ENCODE measurements at regions not wholly inside any gene's neighbourhood (a gene's known extent, or its start where the extent isn't known, plus 50 kb on each side); places are given as distances from the start of the nearest gene placed in this dataset.
"Not testable (repeated sequence)": the region's sequence is repeated elsewhere in the genome, so short reads cannot be mapped to it uniquely, and the experiment has no call there.

- Mint-ChIP-seq H3K4me1 (ENCODE audit: low read depth) (no peaks in the 10 kb centered on the region), H3K9me3 (peaks cover 2% of the 10 kb centered on the region), H3K4me3 (no peak overlapping the region), H3K27me3 (ENCODE audit: low read depth) (no peaks in the 10 kb centered on the region), H3K27ac (no peak overlapping the region), H3K36me3 (ENCODE audit: low read depth) (no peaks in the 10 kb centered on the region)
- DNase-seq: no peak
- intact Hi-C loops (cut with micrococcal nuclease): no loop called here
- CTCF ChIA-PET: interaction anchor here (0.6 to 0.9 kb wide), 2 partner anchors 25 to 523 kb away, joined by 3 to 4 read pairs; no protein-coding TSS in a partner anchor
These were observed 417.0 kb upstream of the ADAMTSL1 start for GRCh38 chr9:18056993-18057369.

- Mint-ChIP-seq H3K27me3 (ENCODE audit: low read depth) (no peaks in the 10 kb centered on the region), H3K9me3 (no peaks in the 10 kb centered on the region), H3K27ac (no peak overlapping the region), H3K4me1 (ENCODE audit: low read depth) (no peaks in the 10 kb centered on the region), H3K36me3 (ENCODE audit: low read depth) (no peaks in the 10 kb centered on the region), H3K4me3 (no peak overlapping the region)
- DNase-seq: no peak
- CTCF ChIA-PET: no interaction called here
- intact Hi-C loops (cut with micrococcal nuclease): no loop called here
These were observed 415.1 kb upstream of the ADAMTSL1 start for GRCh38 chr9:18058564-18059442.

GRCh38 chr9:18059447-18059846 is 414.5 kb upstream of the ADAMTSL1 start:
- DNase-seq: no peak
- no peaks in the 10 kb centered on the region for H3K4me1 Mint-ChIP-seq (ENCODE audit: low read depth)
- CTCF ChIA-PET: interaction anchor here (0.6 kb wide), 1 partner anchor 895 kb away, joined by 4 read pairs; no protein-coding TSS in a partner anchor
- H3K27ac Mint-ChIP-seq: no peak overlapping the region
- H3K27me3 Mint-ChIP-seq (ENCODE audit: low read depth): no peaks in the 10 kb centered on the region
- intact Hi-C loops (cut with micrococcal nuclease): no loop called here
- H3K9me3 Mint-ChIP-seq: no peaks in the 10 kb centered on the region
- no peaks in the 10 kb centered on the region for H3K36me3 Mint-ChIP-seq (ENCODE audit: low read depth)
- H3K4me3 Mint-ChIP-seq: no peak overlapping the region

- H3K4me1 Mint-ChIP-seq (ENCODE audit: low read depth): no peaks in the 10 kb centered on the region
- DNase-seq: no peak
- H3K36me3 Mint-ChIP-seq (ENCODE audit: low read depth): no peaks in the 10 kb centered on the region
- H3K27me3 Mint-ChIP-seq (ENCODE audit: low read depth): no peaks in the 10 kb centered on the region
- intact Hi-C loops (cut with micrococcal nuclease): no loop called here
- CTCF ChIA-PET: no interaction called here
- H3K4me3 Mint-ChIP-seq: no peak overlapping the region
- H3K9me3 Mint-ChIP-seq: no peaks in the 10 kb centered on the region
- H3K27ac Mint-ChIP-seq: no peak overlapping the region
These were observed 413.6 kb upstream of the ADAMTSL1 start for GRCh38 chr9:18060269-18060934.

- no peak for DNase-seq
- intact Hi-C loops (cut with micrococcal nuclease): no loop called here
- Mint-ChIP-seq H3K9me3 (no peaks in the 10 kb centered on the region), H3K27ac (no peak overlapping the region), H3K4me1 (ENCODE audit: low read depth) (no peaks in the 10 kb centered on the region), H3K36me3 (ENCODE audit: low read depth) (no peaks in the 10 kb centered on the region), H3K4me3 (no peak overlapping the region), H3K27me3 (ENCODE audit: low read depth) (no peaks in the 10 kb centered on the region)
- CTCF ChIA-PET: interaction anchor here (0.7 kb wide), 1 partner anchor 31 kb away, joined by 3 read pairs; no protein-coding TSS in a partner anchor
These were observed 412.6 kb upstream of the ADAMTSL1 start for GRCh38 chr9:18061332-18061731.

- CTCF ChIA-PET: interaction anchor here (0.7 kb wide), 1 partner anchor 30 kb away, joined by 3 read pairs; no protein-coding TSS in a partner anchor
- H3K27ac Mint-ChIP-seq: no peak overlapping the region
- H3K27me3 Mint-ChIP-seq (ENCODE audit: low read depth): no peaks in the 10 kb centered on the region
- no peaks in the 10 kb centered on the region for H3K36me3 Mint-ChIP-seq (ENCODE audit: low read depth)
- DNase-seq: no peak
- intact Hi-C loops (cut with micrococcal nuclease): no loop called here
- H3K4me1 Mint-ChIP-seq (ENCODE audit: low read depth): no peaks in the 10 kb centered on the region
- H3K4me3 Mint-ChIP-seq: no peak overlapping the region
- no peaks in the 10 kb centered on the region for H3K9me3 Mint-ChIP-seq
These were observed 412.1 kb upstream of the ADAMTSL1 start for GRCh38 chr9:18061856-18062255.

GRCh38 chr9:18063856-18064390 is 410.0 kb upstream of the ADAMTSL1 start:
- intact Hi-C loops (cut with micrococcal nuclease): no loop called here
- H3K4me1 Mint-ChIP-seq (ENCODE audit: low read depth): no peaks in the 10 kb centered on the region
- no peak overlapping the region for H3K27ac Mint-ChIP-seq
- no peaks in the 10 kb centered on the region for H3K36me3 Mint-ChIP-seq (ENCODE audit: low read depth)
- no peak overlapping the region for H3K4me3 Mint-ChIP-seq
- no peaks in the 10 kb centered on the region for H3K27me3 Mint-ChIP-seq (ENCODE audit: low read depth)
- H3K9me3 Mint-ChIP-seq: no peaks in the 10 kb centered on the region
- DNase-seq: no peak
- CTCF ChIA-PET: no interaction called here

- H3K36me3 Mint-ChIP-seq (ENCODE audit: low read depth); DNase-seq; H3K27me3 Mint-ChIP-seq (ENCODE audit: low read depth); intact Hi-C loops (cut with micrococcal nuclease); H3K9me3 Mint-ChIP-seq; H3K4me1 Mint-ChIP-seq (ENCODE audit: low read depth); H3K27ac Mint-ChIP-seq; CTCF ChIA-PET; H3K4me3 Mint-ChIP-seq: not testable (repeated sequence)
These were observed 407.3 kb upstream of the ADAMTSL1 start for GRCh38 chr9:18066608-18067007.

- Mint-ChIP-seq H3K9me3 (no peaks in the 10 kb centered on the region), H3K27ac (no peak overlapping the region), H3K4me3 (no peak overlapping the region), H3K27me3 (ENCODE audit: low read depth) (no peaks in the 10 kb centered on the region), H3K4me1 (ENCODE audit: low read depth) (no peaks in the 10 kb centered on the region), H3K36me3 (ENCODE audit: low read depth) (no peaks in the 10 kb centered on the region)
- no peak for DNase-seq
- CTCF ChIA-PET: interaction anchor here (0.6 kb wide), 1 partner anchor 496 kb away, joined by 3 read pairs; no protein-coding TSS in a partner anchor
- intact Hi-C loops (cut with micrococcal nuclease): no loop called here
These were observed 406.3 kb upstream of the ADAMTSL1 start for GRCh38 chr9:18067548-18068120.

- Mint-ChIP-seq H3K27ac (no peak overlapping the region), H3K4me3 (no peak overlapping the region), H3K36me3 (ENCODE audit: low read depth) (no peaks in the 10 kb centered on the region), H3K4me1 (ENCODE audit: low read depth) (no peaks in the 10 kb centered on the region), H3K27me3 (ENCODE audit: low read depth) (no peaks in the 10 kb centered on the region), H3K9me3 (no peaks in the 10 kb centered on the region)
- no peak for DNase-seq
- CTCF ChIA-PET: no interaction called here
- intact Hi-C loops (cut with micrococcal nuclease): no loop called here
These were observed 405.1 kb upstream of the ADAMTSL1 start for GRCh38 chr9:18068900-18069299.

- no peak for DNase-seq
- H3K4me1 Mint-ChIP-seq (ENCODE audit: low read depth): no peaks in the 10 kb centered on the region
- no peak overlapping the region for H3K27ac Mint-ChIP-seq
- H3K9me3 Mint-ChIP-seq: no peaks in the 10 kb centered on the region
- CTCF ChIA-PET: no interaction called here
- H3K27me3 Mint-ChIP-seq (ENCODE audit: low read depth): peaks cover 2% of the 10 kb centered on the region
- no peak overlapping the region for H3K4me3 Mint-ChIP-seq
- intact Hi-C loops (cut with micrococcal nuclease): no loop called here
- H3K36me3 Mint-ChIP-seq (ENCODE audit: low read depth): no peaks in the 10 kb centered on the region
These were observed 402.3 kb upstream of the ADAMTSL1 start for GRCh38 chr9:18071651-18072060.

GRCh38 chr9:18073002-18073401 is 401.0 kb upstream of the ADAMTSL1 start:
- peaks cover 2% of the 10 kb centered on the region for H3K27me3 Mint-ChIP-seq (ENCODE audit: low read depth)
- H3K9me3 Mint-ChIP-seq: no peaks in the 10 kb centered on the region
- DNase-seq: no peak
- H3K27ac Mint-ChIP-seq: no peak overlapping the region
- intact Hi-C loops (cut with micrococcal nuclease): no loop called here
- CTCF ChIA-PET: no interaction called here
- no peak overlapping the region for H3K4me3 Mint-ChIP-seq
- H3K36me3 Mint-ChIP-seq (ENCODE audit: low read depth): no peaks in the 10 kb centered on the region
- H3K4me1 Mint-ChIP-seq (ENCODE audit: low read depth): no peaks in the 10 kb centered on the region

Measured in activated naive CD4-positive, alpha-beta T cell treated with anti-CD3 and anti-CD28 coated beads for 36 hours (primary cell).